HFF-Myc (cell line): ENCODE measurements at regions not wholly inside any gene's neighbourhood (a gene's known extent, or its start where the extent isn't known, plus 50 kb on each side); places are given as distances from the start of the nearest gene placed in this dataset.

Source experiments
- DNase-seq: peaks from one replicate; pipeline ENCODE4 v3.0.0-alpha.2; 2011; ENCODE audit warnings: low read depth; ENCODE audit errors: extremely low read depth
- H3K4me3 ChIP-seq: replicated peaks from 2 replicates; pipeline ENCODE4 v1.5.1; 2011; ENCODE audit warnings: low read depth, mild to moderate bottlenecking, control low read depth, low read length
- TF ChIP-seq, protein P1 (sequence below): IDR thresholded peaks from 2 replicates; pipeline ENCODE4 v1.5.1; 2012; ENCODE audit warnings: mild to moderate bottlenecking, low read depth, low read length, control low read depth; ENCODE audit errors: missing control alignments

DNA sequence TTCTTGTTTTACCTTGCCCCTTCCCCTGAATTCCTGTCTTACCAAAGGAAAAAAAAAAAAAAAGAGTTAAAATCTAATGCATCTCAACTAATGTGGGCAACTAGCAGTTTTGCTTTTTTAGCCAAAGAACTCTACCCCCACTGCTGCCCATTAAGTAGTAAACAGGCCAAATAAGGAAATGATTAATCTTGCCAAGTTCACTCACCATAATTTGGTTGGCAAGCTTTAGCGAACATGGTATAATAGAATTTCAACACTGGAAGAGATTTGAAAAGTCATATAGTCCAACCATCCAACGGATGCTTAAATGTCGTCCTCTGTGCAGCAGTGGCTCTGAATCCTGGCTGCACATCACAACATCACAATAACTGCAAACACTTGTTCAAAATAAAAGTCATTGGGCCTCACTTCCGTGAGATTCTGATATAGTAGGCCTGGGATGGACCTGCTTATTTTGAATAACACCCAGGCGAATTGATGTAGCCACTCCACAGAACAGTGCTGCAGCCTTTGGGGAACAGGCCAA lies 142.0 kb upstream of the UBE2E1 start:
- TF ChIP-seq, protein P1, sequence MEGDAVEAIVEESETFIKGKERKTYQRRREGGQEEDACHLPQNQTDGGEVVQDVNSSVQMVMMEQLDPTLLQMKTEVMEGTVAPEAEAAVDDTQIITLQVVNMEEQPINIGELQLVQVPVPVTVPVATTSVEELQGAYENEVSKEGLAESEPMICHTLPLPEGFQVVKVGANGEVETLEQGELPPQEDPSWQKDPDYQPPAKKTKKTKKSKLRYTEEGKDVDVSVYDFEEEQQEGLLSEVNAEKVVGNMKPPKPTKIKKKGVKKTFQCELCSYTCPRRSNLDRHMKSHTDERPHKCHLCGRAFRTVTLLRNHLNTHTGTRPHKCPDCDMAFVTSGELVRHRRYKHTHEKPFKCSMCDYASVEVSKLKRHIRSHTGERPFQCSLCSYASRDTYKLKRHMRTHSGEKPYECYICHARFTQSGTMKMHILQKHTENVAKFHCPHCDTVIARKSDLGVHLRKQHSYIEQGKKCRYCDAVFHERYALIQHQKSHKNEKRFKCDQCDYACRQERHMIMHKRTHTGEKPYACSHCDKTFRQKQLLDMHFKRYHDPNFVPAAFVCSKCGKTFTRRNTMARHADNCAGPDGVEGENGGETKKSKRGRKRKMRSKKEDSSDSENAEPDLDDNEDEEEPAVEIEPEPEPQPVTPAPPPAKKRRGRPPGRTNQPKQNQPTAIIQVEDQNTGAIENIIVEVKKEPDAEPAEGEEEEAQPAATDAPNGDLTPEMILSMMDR, result no peak
- DNase-seq, result no peak
- no peak overlapping the region for H3K4me3 ChIP-seq

DNA sequence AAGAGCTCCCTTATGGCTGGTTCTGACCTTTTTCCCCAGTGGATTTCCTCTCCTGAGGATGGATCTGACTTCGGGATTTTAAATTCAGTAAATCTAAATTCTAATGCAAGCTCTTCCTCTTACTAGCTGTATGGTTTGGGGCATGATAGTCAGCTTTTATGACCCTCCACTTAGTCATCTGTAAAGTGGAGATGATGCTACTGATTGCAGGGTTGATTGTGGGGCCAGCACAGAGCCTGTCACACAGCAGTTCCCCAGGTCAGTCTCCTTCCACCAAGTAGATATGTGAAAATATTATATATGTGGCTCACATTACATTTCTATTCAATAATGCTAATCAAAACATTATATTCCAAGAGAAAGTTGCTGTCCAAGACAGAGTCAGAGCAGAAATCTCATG lies 141.3 kb upstream of the UBE2E1 start:
- TF ChIP-seq, protein P1, result no peak
- no peak for DNase-seq
- no peak overlapping the region for H3K4me3 ChIP-seq

DNA sequence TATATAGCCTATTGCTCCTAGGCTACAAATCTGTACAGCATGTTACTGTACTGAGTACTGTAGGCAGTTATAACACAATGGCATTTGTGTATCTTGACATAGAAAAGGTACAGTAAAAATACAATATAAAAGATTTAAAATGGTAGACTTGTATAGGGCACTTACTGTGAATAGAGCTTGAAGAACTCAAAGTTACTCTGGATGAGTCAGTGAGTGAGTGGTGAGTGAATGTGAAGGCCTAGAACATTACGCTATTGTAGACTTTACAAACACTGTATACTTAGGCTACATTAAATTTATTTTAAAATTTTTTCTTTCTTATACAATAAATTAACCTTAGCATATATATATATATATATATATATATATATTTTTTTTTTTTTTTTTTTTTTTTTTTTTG lies 140.0 kb upstream of the UBE2E1 start:
- H3K4me3 ChIP-seq, result no peak overlapping the region
- no peak for DNase-seq
- TF ChIP-seq, protein P1, result no peak

DNA sequence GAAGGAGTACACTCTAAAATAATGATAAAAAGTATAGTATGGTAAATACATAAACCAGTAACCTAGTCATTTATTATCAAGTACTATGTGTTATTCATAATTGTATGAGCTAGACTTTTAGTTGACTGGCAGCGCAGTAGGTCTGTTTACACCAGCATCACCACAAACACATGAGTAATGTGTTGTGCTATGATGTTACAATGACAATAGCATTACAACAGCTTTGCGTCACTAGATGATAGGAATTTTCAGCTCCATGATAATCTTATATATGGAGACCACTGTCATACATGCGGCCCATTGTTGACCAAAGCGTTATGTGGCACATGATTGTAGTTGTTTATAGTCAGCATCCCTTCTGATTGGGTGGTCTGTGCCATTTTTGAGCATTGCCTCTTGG lies 138.9 kb upstream of the UBE2E1 start:
- TF ChIP-seq, protein P1, result no peak
- H3K4me3 ChIP-seq, result no peak overlapping the region
- no peak for DNase-seq

DNA sequence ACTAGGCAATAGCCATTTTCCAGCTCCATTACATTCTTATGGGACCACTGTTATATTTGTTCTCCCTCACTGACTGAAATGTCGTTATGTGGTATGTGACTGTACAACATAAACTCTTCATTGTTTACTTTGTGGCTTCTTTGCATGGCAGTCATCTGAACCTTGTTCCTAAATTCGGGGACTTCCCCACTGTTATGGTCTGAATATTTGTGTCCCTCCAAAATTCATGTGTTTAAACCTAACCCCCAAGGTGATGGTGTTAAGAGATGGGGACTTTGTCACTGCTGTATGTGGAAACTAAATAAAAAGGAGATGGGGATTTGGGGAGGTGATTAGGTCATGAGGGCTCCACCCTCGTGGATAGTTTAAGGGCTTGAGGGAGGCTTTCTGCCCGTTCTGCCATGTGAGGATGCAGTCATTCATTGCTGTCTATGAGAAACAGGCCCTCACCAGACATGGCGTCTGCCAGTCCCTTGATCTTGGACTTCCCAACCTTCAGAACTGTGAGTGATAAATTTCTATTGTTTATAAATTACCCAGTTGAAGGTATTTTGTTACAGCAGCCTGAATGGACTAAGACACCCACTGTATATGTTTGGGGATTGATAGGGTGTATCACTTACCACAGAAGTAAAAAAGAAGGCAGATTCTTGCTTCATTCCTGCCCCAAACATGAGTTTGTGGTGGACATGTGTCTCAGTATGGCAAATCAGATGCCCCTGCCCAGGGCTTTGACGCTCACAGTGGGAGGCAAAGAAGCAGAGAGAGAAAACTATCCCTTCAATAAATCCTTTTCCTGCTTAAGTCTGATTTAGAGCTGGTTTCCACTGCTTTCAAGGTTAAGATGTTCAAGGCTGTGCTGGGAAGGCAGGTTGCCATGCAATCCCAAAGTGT lies 138.0 kb upstream of the UBE2E1 start:
- TF ChIP-seq, protein P1, result no peak
- DNase-seq, result no peak
- H3K4me3 ChIP-seq, result no peak overlapping the region

DNA sequence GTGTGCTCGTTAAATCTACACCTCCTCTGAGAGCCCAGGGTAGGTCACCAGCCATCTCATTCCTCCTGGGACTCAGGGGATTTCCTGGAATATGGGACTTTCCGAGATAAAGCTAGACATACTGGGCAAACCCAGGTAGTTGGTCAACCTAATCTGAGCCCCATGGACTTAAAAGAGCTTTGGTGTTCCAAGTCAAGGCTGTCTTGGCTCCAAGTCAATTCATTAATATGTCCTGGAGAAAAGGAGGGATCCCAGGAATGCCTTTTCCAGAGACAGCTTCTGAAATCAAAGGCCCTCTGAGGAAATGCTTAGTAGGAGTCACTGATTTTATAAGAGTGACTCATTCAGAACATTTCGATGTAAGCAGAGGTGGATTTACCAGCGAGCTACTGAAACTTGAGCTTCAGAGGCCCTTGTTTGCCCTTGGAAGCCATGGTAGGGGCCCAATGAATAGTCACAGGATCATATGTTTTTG lies 137.3 kb upstream of the UBE2E1 start:
- H3K4me3 ChIP-seq, result no peak overlapping the region
- DNase-seq, result peak; percentile 80

More for the DNA sequence above, 137.3 kb upstream of the UBE2E1 start:
- TF ChIP-seq, protein P1, result no peak
